GM21528 (cell line): ENCODE measurements at regions not wholly inside any gene's neighbourhood (a gene's known extent, or its start where the extent isn't known, plus 50 kb on each side); places are given as distances from the start of the nearest gene placed in this dataset.
"Not testable (repeated sequence)": the region's sequence is repeated elsewhere in the genome, so short reads cannot be mapped to it uniquely, and the experiment has no call there.

Experiments used
- ATAC-seq: cut with Tn5 transposase; IDR thresholded peaks from one replicate; pipeline ENCODE4 v1.9.1; 2021; ENCODE audit warnings: mild to moderate bottlenecking, moderate library complexity; ENCODE audit not compliant: unreplicated experiment, low FRiP score

DNA sequence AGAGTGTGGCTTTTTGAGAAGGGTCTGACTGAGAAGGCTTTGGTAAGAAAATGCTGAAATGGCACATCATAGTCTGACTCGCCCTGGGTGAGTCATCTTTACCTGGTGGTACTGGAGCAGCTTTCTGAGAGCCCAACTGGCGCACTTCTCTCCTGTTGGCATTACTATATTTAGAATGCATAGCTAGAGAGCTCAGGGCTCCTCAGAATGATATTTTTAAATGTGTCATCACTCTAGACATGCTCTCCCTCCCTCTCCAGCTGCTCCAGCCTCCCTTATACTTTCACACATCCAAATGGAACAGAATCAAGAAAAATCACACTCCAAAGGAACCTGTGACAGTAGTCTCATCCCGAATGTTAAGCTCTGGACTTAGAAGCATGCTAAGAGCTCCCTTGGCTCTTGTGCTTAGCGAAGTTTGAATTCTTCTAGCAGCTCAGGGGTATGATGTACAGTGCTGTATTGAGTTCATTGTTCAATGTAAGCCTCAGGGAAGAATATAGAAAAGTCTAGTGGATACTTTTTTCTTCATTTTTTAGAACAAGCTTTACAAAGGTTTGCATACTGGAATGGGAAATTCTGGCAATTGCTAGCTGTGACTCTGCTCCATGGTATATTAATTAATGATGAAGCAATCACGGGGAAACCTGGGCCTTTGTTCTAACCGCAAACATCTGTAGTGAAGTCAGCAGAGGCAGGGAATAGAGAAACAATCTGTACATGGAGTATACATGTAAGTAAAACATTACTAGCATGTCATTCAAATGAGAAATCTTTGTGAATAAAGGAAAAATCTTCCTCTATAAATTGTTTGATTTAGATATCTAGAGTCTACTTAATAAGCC is 751.2 kb upstream of the NRXN1 start:
- no peak for ATAC-seq

- no peak for ATAC-seq
Measured at GRCh38 chr2:51781691-51782090, 749.8 kb upstream of the NRXN1 start.

GRCh38 chr2:51780353-51780752 is 748.4 kb upstream of the NRXN1 start:
- no peak for ATAC-seq

- not testable (repeated sequence) for ATAC-seq
Measured at GRCh38 chr2:51779723-51780122, 747.8 kb upstream of the NRXN1 start.

DNA sequence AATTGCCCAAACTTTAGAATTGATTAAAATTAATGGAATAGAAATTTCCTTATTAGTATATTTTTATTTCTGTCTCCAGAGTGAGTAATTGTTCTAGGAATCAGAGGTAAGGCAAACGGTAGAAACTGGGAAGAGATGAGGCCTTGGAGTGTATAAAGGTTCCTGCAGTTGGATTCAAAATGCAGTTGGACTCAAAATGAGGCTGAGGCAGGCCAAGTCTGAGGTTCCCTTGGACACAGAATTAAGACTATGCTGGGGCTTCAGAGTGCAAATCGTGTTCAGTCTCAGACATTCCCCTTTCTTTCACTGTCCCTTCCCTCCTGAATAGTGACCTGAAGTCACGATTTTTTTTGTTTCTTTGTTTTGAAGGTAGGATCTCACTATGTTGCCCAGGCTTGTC is 746.9 kb upstream of the NRXN1 start:
- no peak for ATAC-seq

DNA sequence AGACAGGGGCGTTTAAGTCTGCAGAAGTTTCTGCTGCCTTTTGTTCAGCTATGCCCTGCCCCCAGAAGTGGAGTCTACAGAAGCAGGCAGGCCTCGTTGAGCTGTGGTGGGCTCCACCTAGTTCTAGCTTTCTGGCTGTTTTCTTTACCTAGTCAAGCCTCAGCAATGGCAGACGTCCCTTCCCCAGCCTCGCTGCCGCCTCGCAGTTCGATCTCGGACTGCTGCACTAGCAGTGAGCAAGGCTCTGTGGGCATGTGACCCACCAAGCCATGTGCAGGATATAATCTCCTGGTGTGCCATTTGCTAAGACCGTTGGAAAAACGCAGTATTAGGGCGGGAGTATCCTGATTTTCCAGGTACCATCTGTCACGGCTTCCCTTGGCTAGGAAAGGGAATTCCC is 742.7 kb upstream of the NRXN1 start:
- ATAC-seq: not testable (repeated sequence)

GRCh38 chr2:51760441-51760840 is 728.5 kb upstream of the NRXN1 start:
- no peak for ATAC-seq

DNA sequence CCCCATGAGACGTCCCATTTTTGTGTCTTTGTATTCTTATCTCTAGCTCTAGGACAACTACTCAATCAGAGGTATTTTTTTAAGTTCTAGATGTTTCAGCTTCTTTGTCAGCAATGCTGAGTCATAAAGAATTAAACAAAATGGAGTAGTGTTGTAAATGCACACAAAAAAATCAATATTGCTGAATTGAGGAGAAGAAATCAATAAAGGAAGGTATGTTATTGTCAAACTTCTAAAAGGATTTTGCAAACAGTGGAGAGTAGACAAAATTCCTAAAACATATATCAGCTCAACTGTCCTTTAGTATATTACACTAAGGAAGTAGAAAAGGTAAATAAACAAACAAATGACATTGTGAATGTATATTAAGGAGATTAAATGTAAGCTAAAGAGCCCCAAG is 726.1 kb upstream of the NRXN1 start:
- no peak for ATAC-seq

GRCh38 chr2:51734115-51734514 is 702.2 kb upstream of the NRXN1 start:
- ATAC-seq: no peak

- ATAC-seq: no peak
Measured at GRCh38 chr2:51723691-51724090, 691.8 kb upstream of the NRXN1 start.

DNA sequence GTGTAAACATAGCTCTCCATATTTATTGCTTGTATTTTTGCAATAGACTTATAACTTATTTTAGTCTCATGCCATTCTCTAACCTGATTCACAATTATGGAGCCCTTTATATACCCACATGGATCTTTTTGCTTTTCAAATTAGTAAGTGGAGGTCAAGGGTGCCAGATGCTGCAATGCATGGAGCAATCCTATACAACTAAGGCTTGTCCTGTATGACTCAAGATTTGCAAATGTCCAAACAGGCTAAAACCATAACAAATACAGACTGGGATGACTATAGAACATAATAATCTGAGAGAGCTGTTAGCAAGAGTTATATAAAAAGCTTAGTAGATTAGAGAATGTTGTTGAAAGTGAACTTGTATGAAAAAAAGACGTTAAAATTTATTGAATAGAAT is 690.4 kb upstream of the NRXN1 start:
- ATAC-seq: no peak

DNA sequence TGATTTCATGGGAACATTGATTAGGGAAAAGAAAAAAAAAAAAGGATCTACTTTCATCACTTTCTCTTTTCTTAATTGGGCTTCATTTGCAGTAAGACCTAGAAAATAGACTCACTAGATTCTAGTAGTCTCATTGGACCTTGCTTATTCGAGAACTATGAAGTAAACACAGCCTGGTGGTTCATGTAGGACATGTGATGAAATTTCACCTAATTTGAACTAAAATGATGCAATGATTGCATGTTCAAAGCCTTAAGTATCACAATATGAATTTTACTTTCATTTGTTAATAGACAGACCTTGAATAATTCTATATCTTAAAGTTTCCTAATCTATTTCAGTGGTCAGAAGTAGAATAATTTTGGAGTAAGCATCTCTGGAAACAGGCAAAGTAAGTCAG is 688.9 kb upstream of the NRXN1 start:
- ATAC-seq: no peak

GRCh38 chr2:51718881-51719280 is 686.9 kb upstream of the NRXN1 start:
- no peak for ATAC-seq

DNA sequence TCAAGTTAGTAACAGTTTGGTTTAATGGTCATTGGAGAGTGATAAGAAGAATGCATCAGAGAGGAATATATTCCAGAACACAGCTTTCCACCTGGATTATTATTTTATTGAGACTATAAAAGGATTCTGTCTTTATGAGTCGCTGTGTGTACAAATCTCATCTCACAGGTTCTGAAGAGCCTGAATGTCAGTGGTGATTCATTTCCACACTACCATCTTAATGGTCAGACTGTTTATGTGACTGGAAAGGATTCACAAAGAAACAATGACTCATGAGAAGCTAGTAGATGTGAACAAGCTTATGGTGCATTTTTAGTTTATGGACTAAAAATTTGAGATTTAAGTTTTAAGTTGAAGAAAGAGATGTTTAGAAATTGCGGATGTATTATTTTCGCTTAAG is 685.4 kb upstream of the NRXN1 start:
- ATAC-seq: no peak

GRCh38 chr2:51711766-51712165 is 679.8 kb upstream of the NRXN1 start:
- no peak for ATAC-seq

- peak; percentile 78 for ATAC-seq
Measured at GRCh38 chr2:51710222-51710621, 678.3 kb upstream of the NRXN1 start.

DNA sequence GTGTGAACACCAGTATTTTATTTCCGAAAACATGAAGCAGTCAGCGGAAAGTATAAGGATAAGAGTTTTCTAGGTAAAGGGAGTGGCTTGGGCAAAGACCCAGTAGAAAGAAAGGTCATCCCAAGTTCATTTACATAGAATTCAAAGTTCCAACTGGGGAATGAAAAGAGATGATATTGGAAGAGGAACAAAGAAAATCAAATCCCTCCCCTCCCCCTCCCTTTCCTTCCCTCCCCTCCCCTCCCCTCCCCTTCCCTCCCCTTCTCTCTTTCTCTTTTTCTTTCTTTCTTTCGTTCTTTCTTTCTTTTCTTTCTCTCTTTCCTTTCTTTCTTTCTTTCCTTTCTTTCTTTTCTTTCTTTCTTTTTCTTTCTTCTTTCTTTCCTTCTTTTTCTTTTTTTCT is 675.7 kb upstream of the NRXN1 start:
- ATAC-seq: no peak

- ATAC-seq: no peak
Measured at GRCh38 chr2:51706220-51706619, 674.3 kb upstream of the NRXN1 start.

DNA sequence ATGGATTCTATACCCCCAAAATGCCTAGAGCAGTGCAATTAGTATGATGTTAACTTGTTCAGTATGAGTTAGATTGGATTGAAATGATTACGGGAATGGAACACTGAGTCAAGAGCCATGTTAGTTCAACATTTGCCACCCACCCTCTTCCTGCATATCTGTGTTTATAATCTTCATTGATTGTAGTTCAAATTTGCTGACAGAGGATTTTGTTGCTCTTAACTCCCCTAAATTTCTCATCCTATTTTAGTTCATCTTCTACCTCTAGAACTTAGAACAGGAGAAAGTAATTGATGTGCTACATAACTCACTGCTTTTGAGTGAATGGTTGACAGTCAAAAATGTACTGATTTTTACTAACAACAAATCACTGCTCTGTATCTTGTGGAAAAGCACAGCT is 673.5 kb upstream of the NRXN1 start:
- ATAC-seq: no peak

DNA sequence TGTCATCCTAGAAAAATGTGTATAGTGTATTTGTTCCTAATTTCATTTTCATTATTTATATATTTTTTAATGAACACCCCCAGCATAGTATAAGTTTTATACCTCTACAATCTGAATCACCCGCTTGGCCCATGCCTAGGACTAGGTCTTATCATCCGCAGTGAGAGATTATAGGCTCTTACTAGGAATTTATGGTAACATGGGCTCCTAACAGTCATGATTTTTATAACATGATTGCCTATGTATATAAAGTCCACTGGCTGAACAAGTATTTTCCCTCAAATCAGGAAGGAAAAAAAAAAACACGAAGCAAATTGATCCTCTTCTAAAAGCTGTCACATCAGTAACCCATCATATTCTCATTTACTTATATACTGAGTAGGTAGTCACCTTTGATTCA is 666.1 kb upstream of the NRXN1 start:
- no peak for ATAC-seq

GRCh38 chr2:51697095-51697494 is 665.2 kb upstream of the NRXN1 start:
- no peak for ATAC-seq

DNA sequence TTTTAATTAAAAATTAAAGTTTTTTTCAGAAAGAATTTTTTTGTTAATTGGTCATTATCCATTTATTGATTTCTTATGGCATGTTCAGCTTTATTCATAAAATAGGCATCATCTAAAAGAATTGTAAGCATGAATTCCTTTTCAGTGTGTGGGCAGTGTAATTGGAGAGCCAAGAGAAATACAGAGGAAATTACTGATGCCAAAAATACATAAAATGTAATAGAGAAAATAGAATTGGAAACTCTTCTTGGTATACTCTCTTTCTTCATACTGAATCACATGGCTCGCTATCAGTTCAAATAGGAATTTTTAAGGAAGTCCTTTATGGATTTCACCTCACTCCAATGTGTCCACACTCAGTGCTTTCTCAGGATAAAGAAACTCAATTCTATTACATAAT is 663.6 kb upstream of the NRXN1 start:
- no peak for ATAC-seq

DNA sequence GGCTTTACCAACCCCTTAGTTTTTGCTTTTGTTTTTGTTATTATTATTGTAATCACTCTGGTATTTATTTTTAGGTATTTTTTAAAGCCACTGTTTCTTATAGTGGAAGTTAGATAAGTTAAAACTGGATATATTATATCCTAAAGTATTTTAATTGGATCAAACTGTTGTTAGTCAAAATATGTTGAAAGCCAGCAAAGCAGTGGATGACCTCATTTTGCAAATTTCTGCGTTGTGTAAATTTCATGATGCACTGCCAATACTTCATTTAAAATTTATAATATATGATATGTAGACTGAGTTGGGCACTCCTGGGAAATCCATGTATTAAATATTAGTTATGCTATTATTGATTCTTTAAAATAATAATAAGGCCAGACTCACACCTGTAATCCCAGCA is 661.7 kb upstream of the NRXN1 start:
- ATAC-seq: no peak
